Activated B cell treated with CpG ODN at 0.5 μM for 24 hours (primary cell): ENCODE measurements at regions not wholly inside any gene's neighbourhood (a gene's known extent, or its start where the extent isn't known, plus 50 kb on each side); places are given as distances from the start of the nearest gene placed in this dataset.

ENCODE experiments used
- ATAC-seq: fragments of 200-7000 bp; cut with Tn5 transposase; one replicate; pipeline ENCODE4 v1.10.0; 2021; ENCODE audit warnings: low read depth, mild to moderate bottlenecking, moderate library complexity
- CTCF ChIA-PET: fragments of 350-600 bp; sonication (Branson Sonifier 250); formaldehyde crosslinking; loops from one replicate; lab custom pipeline; 2021; ENCODE audit warnings: antibody characterized with exemption; lab: Charles Lee
- POLR2A ChIA-PET: fragments of 350-600 bp; sonication (Branson Sonifier 250); formaldehyde crosslinking; loops from one replicate; lab custom pipeline; 2021; ENCODE audit warnings: antibody characterized with exemption; lab: Charles Lee
- DNase-seq: peaks from one replicate; pipeline ENCODE4 v3.0.0; 2022
- H3K27ac Mint-ChIP-seq: one replicate; pipeline ENCODE4 v1.8.0; 2020; ENCODE audit warnings: mixed read lengths
- H3K27me3 Mint-ChIP-seq: one replicate; pipeline ENCODE4 v1.8.0; 2021; ENCODE audit warnings: mixed read lengths
- H3K36me3 Mint-ChIP-seq: one replicate; pipeline ENCODE4 v1.8.0; 2021; ENCODE audit warnings: low read depth, mixed read lengths
- H3K4me1 Mint-ChIP-seq: one replicate; pipeline ENCODE4 v1.8.0; 2021; ENCODE audit warnings: mixed read lengths
- H3K4me3 Mint-ChIP-seq: one replicate; pipeline ENCODE4 v1.8.0; 2020; ENCODE audit warnings: mild to moderate bottlenecking, mixed read lengths
- H3K9me3 Mint-ChIP-seq: one replicate; pipeline ENCODE4 v1.8.0; 2020; ENCODE audit warnings: mixed read lengths
- intact Hi-C: fragments of 100-400 bp; cut with micrococcal nuclease; formaldehyde crosslinking; loops from one replicate; pipeline ENCODE4 v1.15.1; 2024
- TF ChIP-seq, protein P1 (sequence below): fragments of 200-600 bp; IDR thresholded peaks from one replicate; pipeline ENCODE4 v1.8.0; 2022; ENCODE audit warnings: antibody characterized with exemption, mild to moderate bottlenecking

DNA sequence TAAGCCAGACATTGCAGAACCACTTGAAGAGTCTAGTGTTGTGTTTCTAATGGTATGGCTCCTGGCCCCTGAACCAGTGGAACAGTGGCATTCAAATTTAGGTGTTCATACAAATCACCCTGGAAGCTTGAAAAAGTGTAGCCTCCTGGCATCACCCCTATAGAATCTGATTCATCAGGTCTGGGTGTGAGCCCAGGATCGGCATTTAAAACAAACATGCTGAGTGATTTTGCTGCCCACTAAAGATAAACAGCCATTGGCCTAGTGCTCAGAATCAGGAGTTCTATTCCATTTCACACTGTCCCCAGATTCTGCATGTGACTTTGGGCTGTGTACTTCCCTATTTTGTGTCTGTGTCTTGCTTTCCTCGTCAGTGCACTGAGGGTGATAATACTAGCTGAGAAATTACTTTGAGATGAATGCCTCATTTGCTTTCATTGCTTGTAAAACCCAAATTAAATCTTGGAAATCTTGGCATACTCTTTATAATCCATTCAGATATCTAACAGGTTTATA lies 241.5 kb upstream of the CLINT1 start:
- H3K4me1 Mint-ChIP-seq, result no peaks in the 10 kb centered on the region
- no peak overlapping the region for H3K27ac Mint-ChIP-seq
- H3K9me3 Mint-ChIP-seq, result peaks cover 3% of the 10 kb centered on the region
- ATAC-seq (no peak), DNase-seq (no peak)
- POLR2A ChIA-PET, result no interaction called here
- CTCF ChIA-PET, result no interaction called here
- H3K4me3 Mint-ChIP-seq, result no peak overlapping the region
- H3K36me3 Mint-ChIP-seq, result no peaks in the 10 kb centered on the region
- H3K27me3 Mint-ChIP-seq, result no peaks in the 10 kb centered on the region
- TF ChIP-seq, protein P1, sequence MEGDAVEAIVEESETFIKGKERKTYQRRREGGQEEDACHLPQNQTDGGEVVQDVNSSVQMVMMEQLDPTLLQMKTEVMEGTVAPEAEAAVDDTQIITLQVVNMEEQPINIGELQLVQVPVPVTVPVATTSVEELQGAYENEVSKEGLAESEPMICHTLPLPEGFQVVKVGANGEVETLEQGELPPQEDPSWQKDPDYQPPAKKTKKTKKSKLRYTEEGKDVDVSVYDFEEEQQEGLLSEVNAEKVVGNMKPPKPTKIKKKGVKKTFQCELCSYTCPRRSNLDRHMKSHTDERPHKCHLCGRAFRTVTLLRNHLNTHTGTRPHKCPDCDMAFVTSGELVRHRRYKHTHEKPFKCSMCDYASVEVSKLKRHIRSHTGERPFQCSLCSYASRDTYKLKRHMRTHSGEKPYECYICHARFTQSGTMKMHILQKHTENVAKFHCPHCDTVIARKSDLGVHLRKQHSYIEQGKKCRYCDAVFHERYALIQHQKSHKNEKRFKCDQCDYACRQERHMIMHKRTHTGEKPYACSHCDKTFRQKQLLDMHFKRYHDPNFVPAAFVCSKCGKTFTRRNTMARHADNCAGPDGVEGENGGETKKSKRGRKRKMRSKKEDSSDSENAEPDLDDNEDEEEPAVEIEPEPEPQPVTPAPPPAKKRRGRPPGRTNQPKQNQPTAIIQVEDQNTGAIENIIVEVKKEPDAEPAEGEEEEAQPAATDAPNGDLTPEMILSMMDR, result no peak
- intact Hi-C loops, result no loop called here

DNA sequence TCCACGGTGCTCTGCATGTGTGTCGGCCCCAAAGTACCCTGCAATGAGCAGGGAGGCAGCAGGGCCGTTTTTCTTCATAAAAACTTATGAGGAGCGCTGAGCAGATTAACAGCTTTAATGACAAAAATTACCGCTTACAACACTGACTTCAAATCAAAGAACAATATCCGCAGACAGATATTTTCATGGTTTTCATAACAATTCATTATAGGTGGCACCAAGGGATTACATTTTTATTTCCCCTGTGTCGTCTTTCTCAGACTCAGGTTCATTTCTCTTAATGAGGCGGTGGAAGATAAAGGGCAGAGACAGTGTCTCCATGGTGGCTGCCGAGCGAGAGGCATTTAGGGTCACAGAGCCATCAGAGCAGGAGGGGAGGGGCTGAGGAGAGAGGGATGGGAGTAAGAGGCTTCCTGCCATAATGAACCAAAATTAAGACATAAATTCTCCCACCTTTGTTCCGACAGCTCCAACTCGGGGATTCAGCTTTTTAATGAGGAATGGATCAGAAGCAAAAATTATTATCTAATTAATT lies 240.7 kb upstream of the CLINT1 start:
- peaks cover 3% of the 10 kb centered on the region for H3K9me3 Mint-ChIP-seq
- no peaks in the 10 kb centered on the region for H3K27me3 Mint-ChIP-seq
- H3K4me3 Mint-ChIP-seq, result no peak overlapping the region
- no peaks in the 10 kb centered on the region for H3K36me3 Mint-ChIP-seq
- DNase-seq (no peak), ATAC-seq (no peak)
- TF ChIP-seq, protein P1, result no peak
- H3K4me1 Mint-ChIP-seq, result no peaks in the 10 kb centered on the region
- intact Hi-C loops, result no loop called here
- ChIA-PET POLR2A (no interaction called here), CTCF (no interaction called here)
- H3K27ac Mint-ChIP-seq, result no peak overlapping the region

DNA sequence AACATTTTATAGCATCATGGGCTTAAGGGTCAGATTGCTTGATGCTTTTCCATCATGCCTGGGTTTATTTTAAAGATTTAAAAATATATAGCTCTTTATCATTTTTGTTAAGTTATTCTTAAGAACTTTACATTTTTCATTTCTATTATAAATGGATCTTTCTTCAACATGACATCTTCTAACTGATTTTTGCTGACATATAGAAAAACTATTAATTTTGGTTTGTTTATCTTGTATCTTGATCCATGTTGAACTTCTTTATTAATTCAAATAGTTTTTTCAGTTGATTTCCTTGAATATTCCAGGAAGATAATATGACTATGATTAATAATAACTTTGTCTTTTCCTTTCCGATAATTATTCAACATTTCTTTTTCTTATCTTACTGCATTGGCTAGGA lies 237.9 kb upstream of the CLINT1 start:
- H3K27ac Mint-ChIP-seq, result no peak overlapping the region
- intact Hi-C loops, result no loop called here
- TF ChIP-seq, protein P1, result no peak
- DNase-seq (no peak), ATAC-seq (no peak)
- no peak overlapping the region for H3K4me3 Mint-ChIP-seq
- peaks cover 3% of the 10 kb centered on the region for H3K9me3 Mint-ChIP-seq
- H3K36me3 Mint-ChIP-seq, result no peaks in the 10 kb centered on the region
- no peaks in the 10 kb centered on the region for H3K4me1 Mint-ChIP-seq
- CTCF ChIA-PET, result interaction anchor here (1.4 kb wide), 1 partner anchor 21 kb away, joined by 4 read pairs; no protein-coding TSS in a partner anchor
- H3K27me3 Mint-ChIP-seq, result no peaks in the 10 kb centered on the region
- POLR2A ChIA-PET, result no interaction called here

DNA sequence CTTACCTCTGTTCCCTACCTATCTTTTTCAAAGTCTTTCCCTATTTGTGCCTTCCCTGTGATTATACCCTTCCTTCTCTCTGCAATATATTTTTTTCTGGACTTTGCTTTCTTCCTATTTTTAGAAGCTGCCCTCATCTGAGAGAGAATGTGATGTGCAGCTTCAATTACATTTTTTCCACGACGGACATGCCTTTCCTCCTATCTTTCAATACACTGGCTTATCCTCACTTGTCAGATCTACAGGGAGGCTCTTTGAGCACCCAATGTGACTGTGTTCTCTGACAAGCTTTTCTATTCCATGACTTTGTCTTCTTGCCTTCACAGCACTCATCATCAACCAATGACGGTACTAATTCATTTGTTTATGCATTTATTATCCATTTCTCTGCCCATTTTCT lies 227.9 kb upstream of the CLINT1 start:
- POLR2A ChIA-PET, result no interaction called here

DNA sequence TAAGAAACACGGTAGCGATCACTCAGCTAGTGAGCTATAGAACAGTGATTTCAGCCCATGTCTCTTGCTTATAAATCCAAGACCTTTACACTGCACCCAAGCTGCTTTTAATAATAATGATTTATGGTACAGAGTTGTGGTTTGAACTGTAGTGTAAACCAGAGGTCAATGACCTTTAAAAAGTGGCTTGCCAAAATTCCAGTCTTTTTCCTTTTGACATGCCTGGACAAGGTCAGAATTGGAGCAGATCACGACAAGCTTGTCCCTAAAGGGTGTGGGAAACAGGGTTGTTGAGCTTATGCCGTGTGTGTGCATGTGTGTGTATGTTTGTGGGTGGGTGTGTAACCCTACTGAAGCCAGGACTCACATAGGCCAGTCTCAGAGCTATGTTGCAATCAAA lies 225.3 kb upstream of the CLINT1 start:
- Mint-ChIP-seq H3K4me3 (no peak overlapping the region), H3K27me3 (peaks cover 2% of the 10 kb centered on the region), H3K9me3 (no peaks in the 10 kb centered on the region), H3K27ac (no peak overlapping the region), H3K36me3 (no peaks in the 10 kb centered on the region), H3K4me1 (peaks cover 4% of the 10 kb centered on the region)
- DNase-seq (no peak), ATAC-seq (no peak)
- TF ChIP-seq, protein P1, result no peak
- ChIA-PET POLR2A (no interaction called here), CTCF (interaction anchor here (1.6 kb wide), 1 partner anchor 9 kb away, joined by 13 read pairs; no protein-coding TSS in a partner anchor)
- intact Hi-C loops, result no loop called here

More for the DNA sequence above, 227.9 kb upstream of the CLINT1 start:
- DNase-seq, result no peak
- no peaks in the 10 kb centered on the region for H3K4me1 Mint-ChIP-seq
- peaks cover 2% of the 10 kb centered on the region for H3K27me3 Mint-ChIP-seq
- TF ChIP-seq, protein P1, result no peak
- CTCF ChIA-PET, result interaction anchor here (0.6 to 1.6 kb wide), 2 partner anchors 11 to 75 kb away, joined by 3 to 10 read pairs; no protein-coding TSS in a partner anchor
- no peaks in the 10 kb centered on the region for H3K9me3 Mint-ChIP-seq
- ATAC-seq, result no peak
- no peak overlapping the region for H3K4me3 Mint-ChIP-seq
- H3K27ac Mint-ChIP-seq, result no peak overlapping the region
- intact Hi-C loops, result no loop called here
- no peaks in the 10 kb centered on the region for H3K36me3 Mint-ChIP-seq
